Ovary (tissue), 3 donors: ENCODE measurements at regions not wholly inside any gene's neighbourhood (a gene's known extent, or its start where the extent isn't known, plus 50 kb on each side); places are given as distances from the start of the nearest gene placed in this dataset.

Source experiments
- EP300 ChIP-seq: sonication (generic); formaldehyde crosslinking; IDR thresholded peaks from one replicate; pipeline ENCODE4 v1.6.1; 2017; ENCODE audit warnings: antibody characterized with exemption
- POLR2A ChIP-seq: fragments of 450-650 bp; IDR thresholded peaks from one replicate; pipeline ENCODE4 v1.6.1; 2017; ENCODE audit warnings: antibody characterized with exemption, mild to moderate bottlenecking, moderate library complexity
- TF ChIP-seq, protein P1 (sequence below), 3 donors: fragments of 450-650 bp in 2 of 3; fragments of 200-600 bp in 1 of 3; IDR thresholded peaks; one replicate each; pipeline versions ENCODE4 v1.5.1 to v1.8.0; 2016 to 2022; ENCODE audit warnings: antibody characterized with exemption in 3 of 3, mild to moderate bottlenecking in 1 of 3
- donor health status: DM: no; HTN: no; CAD: no.

DNA sequence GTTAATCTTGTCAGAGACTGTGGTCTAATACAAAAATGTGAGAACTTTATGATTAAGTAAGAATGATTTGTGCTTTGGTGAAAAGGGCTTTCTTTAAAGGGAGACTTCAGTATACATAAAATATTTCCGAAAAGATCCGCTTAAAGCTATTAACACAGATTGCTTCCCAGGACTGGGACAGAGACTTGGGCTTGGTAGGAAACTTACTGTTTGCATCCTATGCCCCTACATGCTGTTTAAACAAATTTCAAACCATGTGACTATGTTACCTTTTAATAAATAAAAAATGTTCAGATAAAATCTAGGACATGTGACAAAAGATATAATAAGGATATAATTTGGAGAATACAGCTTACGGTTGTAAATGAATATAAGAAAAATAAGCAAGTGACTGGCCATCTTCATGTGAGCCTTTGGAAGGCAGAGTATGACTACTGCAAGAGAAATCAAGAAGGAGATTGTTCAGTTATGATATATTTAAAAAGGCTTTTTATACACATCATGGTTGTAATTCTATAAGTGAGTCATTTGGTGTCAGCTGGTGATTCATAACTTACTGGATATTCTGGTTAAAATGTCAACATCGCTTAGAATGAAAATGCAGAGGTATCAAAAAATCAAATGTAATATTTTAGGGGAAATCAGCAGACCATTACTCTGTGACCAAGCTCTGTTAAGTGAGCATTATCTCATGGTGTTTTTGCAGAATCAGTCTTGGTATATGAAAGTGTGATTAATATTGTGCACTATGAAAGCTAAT lies 234.7 kb upstream of the E2F7 start:
- TF ChIP-seq EP300 (no peak), POLR2A (no peak)
- TF ChIP-seq, protein P1, sequence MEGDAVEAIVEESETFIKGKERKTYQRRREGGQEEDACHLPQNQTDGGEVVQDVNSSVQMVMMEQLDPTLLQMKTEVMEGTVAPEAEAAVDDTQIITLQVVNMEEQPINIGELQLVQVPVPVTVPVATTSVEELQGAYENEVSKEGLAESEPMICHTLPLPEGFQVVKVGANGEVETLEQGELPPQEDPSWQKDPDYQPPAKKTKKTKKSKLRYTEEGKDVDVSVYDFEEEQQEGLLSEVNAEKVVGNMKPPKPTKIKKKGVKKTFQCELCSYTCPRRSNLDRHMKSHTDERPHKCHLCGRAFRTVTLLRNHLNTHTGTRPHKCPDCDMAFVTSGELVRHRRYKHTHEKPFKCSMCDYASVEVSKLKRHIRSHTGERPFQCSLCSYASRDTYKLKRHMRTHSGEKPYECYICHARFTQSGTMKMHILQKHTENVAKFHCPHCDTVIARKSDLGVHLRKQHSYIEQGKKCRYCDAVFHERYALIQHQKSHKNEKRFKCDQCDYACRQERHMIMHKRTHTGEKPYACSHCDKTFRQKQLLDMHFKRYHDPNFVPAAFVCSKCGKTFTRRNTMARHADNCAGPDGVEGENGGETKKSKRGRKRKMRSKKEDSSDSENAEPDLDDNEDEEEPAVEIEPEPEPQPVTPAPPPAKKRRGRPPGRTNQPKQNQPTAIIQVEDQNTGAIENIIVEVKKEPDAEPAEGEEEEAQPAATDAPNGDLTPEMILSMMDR (IDR thresholded peaks at IDR 0.05), result no peak
